Vagina (tissue), 2 donors: ENCODE measurements at regions not wholly inside any gene's neighbourhood (a gene's known extent, or its start where the extent isn't known, plus 50 kb on each side); places are given as distances from the start of the nearest gene placed in this dataset.

Source experiments
- POLR2A ChIP-seq, 2 donors: fragments of 450-650 bp; IDR thresholded peaks; one replicate each; pipeline ENCODE4 v1.6.1; 2017; ENCODE audit warnings: antibody characterized with exemption in 2 of 2, mild to moderate bottlenecking in 2 of 2, moderate library complexity in 2 of 2
- TF ChIP-seq, protein P1 (sequence below), 3 experiments: fragments of 450-650 bp in 2 of 3; fragments of 200-600 bp in 1 of 3; sonication (generic) in 1 of 3; IDR thresholded peaks; one replicate each; pipeline ENCODE4 v1.5.1; 2017 to 2019; ENCODE audit warnings: antibody characterized with exemption in 3 of 3, mild to moderate bottlenecking in 2 of 3, moderate library complexity in 2 of 3

DNA sequence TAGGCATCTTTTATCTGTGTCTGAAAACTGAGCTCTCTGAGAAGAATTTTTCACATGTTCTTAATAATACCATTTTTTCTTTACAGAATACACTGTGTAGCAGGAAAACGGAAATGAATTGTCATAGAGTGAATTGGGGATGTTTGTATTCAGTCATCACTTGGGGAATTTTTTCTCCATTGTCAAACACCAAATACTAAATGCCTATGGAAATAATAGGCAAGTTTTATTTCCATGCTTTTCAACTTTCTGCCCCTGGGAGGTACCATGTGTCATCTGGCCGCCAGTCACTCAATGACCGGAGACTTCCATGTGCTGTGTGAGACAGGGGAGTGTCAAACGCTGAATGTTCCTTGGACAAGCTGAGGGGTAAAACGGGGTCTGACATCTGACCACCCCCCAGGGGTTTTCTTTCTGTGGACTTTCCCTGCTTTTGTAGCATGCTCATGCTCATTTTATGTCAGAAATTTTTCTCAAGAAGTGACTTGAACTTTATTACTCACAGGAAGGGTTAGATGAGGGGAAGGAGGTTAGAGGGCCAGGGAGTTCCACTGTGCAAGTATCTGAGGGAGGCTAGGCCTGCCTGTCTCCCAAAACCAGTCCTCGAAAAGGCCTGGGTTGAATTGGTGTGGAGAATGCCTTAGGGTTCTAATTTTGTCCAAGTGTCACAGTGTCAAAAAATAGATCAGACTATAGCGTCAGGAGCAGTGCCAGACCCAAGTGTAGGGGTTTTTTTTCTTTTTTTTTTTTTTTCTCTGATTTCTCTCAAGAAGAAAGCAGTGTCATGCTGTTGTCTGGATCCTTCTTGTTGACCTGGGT is 438.6 kb downstream of the AGTPBP1 start:
- TF ChIP-seq, protein P1, sequence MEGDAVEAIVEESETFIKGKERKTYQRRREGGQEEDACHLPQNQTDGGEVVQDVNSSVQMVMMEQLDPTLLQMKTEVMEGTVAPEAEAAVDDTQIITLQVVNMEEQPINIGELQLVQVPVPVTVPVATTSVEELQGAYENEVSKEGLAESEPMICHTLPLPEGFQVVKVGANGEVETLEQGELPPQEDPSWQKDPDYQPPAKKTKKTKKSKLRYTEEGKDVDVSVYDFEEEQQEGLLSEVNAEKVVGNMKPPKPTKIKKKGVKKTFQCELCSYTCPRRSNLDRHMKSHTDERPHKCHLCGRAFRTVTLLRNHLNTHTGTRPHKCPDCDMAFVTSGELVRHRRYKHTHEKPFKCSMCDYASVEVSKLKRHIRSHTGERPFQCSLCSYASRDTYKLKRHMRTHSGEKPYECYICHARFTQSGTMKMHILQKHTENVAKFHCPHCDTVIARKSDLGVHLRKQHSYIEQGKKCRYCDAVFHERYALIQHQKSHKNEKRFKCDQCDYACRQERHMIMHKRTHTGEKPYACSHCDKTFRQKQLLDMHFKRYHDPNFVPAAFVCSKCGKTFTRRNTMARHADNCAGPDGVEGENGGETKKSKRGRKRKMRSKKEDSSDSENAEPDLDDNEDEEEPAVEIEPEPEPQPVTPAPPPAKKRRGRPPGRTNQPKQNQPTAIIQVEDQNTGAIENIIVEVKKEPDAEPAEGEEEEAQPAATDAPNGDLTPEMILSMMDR (IDR thresholded peaks at IDR 0.05) = no peak
- TF ChIP-seq POLR2A (IDR thresholded peaks at IDR 0.05) = no peak
